GM21526 (cell line): ENCODE measurements at regions not wholly inside any gene's neighbourhood (a gene's known extent, or its start where the extent isn't known, plus 50 kb on each side); places are given as distances from the start of the nearest gene placed in this dataset.
"Not testable (repeated sequence)": the region's sequence is repeated elsewhere in the genome, so short reads cannot be mapped to it uniquely, and the experiment has no call there.

ENCODE experiments used
- ATAC-seq: cut with Tn5 transposase; IDR thresholded peaks from one replicate; pipeline ENCODE4 v1.9.1; 2021; ENCODE audit warnings: moderate library complexity; ENCODE audit not compliant: unreplicated experiment, low FRiP score

DNA sequence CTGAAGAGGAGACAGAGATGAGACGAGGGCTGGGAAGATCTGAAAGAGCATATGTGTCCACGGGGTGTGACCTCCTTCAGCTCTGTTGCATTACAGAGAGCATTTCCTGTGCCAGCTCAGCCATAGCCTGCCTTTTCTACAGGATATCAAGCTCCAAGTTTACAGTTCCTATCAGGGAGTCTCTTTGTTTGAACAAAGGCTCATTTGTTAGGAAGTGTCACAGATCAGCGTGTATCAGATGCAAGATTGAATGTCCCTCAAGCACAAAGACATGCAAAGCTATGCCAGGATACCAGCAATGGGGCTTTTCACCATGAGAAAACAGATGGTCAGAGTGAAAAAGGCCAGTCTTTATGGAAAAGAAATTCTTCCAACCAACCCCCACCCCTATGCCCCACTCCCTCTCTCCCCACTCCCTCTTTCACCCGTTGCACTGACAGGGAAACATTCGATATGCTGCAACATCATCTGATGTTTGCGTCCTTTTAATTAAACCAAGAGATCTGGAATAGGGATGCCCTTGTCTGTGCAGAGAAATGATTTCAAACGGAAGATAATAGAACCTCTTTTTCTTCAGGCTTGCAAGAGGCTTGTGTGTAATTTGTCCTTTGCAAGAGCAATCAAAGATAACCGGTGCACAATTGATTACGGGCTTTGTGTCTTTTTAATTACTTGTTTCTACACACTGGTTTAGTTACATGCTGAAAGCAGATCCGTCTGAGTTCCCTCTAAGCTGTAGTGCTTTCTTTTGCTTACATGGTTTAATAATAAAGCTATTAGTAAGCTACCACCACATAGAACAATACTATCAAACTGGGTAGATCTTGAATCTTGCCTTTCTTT, 263.1 kb upstream of the RGMB start:
- no peak for ATAC-seq

- no peak for ATAC-seq
Measured at GRCh38 chr5:98513380-98513779, 260.1 kb upstream of the RGMB start.

DNA sequence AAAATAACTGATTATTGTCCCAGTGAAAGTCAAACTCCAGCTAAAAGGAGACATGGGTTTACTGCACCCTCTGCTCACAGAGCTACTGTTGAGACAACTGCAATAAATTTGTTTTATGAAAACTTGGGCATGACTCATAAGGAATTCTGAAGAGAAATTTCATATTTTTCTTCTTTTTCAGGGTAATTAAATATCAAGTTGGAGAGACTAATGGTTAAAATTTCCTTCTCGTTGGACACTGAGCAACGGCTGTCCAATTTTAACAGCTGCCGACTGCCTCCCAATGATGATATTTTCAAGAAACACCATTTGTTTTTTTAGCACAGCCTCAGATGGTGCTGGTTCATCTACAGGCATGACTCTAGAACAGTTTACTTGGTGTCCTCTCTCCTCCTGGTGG, 259.2 kb upstream of the RGMB start:
- no peak for ATAC-seq

- ATAC-seq = no peak
Measured at GRCh38 chr5:98516701-98517100, 256.8 kb upstream of the RGMB start.

GRCh38 chr5:98517560-98518366, 255.7 kb upstream of the RGMB start:
- ATAC-seq = no peak

GRCh38 chr5:98518754-98519153, 254.7 kb upstream of the RGMB start:
- no peak for ATAC-seq

DNA sequence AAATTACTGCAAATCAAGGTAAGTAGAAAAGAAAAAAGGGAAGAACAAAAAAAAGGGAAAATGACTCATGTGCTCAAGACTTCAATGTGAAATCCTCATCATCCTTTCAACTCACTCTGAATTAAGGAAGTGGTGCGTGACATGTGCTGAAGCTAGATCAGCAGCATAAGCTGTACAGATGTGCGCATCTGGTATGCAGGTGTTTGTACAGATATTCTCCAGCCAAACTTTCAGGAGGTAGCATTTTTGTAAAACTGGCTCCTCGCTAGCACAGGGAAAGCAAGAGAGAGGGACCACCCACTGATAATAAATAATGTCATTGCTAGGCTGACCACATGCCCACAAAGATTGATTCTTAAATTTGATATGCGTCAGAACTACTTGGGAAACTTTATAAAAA, 253.9 kb upstream of the RGMB start:
- no peak for ATAC-seq

- ATAC-seq = no peak
Measured at GRCh38 chr5:98521821-98522220, 251.6 kb upstream of the RGMB start.

- ATAC-seq = no peak
Measured at GRCh38 chr5:98524773-98525172, 248.7 kb upstream of the RGMB start.

DNA sequence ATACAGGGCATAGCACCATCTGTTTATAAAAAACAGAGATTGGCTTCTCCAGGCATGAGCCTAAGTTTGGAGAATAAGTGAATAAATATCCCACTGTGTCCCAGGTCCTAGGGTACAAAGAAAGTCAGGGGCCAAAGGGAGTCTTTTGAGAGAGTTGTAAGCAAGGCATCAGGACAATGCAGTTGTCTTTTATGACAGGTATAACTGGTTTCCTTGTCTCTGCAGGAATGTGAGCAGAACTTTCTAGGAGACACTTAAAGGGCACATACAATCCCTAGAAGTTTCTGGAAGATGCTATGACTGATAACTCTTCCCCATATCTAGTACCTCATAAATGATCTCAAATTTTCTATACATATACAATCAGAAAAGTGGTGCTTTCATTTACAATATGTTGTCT, 245.6 kb upstream of the RGMB start:
- no peak for ATAC-seq

- ATAC-seq = no peak
Measured at GRCh38 chr5:98529321-98529720, 244.1 kb upstream of the RGMB start.

DNA sequence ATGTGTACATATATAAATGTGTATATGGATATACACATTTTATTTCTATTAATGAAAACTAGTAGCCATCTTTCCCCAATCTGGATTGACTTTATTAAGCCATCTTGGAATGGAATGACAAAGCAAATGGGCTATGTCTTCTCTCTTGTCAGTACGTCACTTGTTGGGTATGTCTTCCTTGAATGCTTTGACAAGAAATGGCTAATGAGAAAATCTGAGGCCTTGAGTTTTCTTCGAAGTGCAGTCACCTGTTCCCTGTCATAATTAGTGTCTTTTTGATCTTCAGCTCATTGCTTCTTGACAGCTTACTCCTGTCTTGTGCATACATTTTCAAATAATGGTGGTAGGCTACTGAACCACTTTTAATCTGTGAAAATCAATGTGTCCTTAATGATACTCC, 243.2 kb upstream of the RGMB start:
- ATAC-seq = no peak

DNA sequence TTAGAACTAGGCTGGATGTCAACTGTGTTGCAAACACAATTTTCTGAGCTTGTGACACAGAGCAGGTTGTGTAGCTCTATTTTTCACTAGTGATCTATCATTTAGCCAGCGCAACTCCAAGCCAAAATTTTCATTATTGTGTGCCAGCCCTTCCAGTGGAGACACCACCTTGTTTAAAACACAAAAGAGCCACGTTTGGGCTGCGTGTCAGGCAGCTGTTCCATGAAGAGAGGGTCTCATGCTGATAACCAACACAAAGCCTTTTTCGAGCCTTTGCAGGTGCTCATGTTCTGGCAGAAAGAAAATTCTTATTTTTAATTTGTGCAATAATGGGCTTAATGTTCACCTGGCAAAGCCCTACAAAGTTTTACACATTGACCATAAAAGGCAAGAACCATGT, 237.6 kb upstream of the RGMB start:
- ATAC-seq = no peak

- no peak for ATAC-seq
Measured at GRCh38 chr5:98540056-98540455, 233.4 kb upstream of the RGMB start.

DNA sequence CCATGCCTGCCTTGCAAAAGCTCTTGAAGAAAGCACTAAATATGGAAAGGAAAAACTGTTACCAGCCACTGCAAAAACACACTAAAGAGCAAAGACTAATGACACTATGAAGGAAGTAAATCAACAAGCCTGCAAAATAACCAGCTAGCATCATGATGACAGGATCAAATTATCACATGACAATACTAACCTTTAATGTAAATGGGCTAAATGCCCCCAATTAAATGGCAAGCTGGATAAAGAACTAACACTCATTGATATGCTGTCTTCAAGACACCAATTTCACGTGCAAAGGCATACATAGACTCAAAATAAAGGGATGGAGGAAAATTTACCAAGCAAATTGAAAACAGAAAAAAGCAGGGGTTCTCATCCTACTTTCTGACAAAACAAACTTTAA, 231.8 kb upstream of the RGMB start:
- no peak for ATAC-seq

GRCh38 chr5:98543490-98543889, 230.0 kb upstream of the RGMB start:
- ATAC-seq = no peak

- ATAC-seq = not testable (repeated sequence)
Measured at GRCh38 chr5:98546924-98547323, 226.5 kb upstream of the RGMB start.

DNA sequence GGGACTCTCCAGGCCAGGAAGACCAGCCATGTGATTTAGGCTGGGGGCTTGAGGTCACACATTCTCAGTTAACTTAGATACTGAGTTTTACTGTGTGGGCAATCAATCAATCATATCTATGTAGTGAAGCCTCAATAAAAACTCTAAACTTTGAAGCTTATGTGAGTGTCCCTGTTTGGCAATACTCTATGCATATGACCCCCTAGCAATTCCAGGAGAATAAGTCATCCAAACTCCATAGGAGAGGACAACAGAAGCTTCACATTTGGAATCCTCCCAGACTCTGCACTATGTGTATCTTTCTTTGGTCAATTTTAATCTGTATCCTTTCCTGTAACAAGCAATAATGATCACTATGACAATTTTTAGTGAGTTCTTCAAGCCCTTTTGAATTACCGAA, 216.8 kb upstream of the RGMB start:
- no peak for ATAC-seq

DNA sequence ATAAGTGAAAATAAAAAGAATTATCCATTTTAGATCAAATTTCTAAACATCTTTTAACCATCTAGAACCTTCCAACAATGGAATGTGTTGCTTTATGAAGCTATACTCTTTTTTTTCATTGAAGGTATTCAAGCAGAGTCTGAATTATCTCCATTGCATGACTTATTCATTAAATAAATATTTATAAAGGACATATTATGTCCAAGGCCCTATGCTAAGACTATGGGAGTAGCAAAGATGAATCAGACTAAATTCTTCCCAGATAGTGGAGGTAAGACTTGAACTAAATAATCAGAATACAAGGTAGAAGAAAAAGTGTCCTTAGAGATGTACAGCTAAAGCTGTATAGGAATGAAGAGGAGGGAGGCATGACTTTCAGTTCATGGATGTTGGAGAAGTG, 215.5 kb upstream of the RGMB start:
- ATAC-seq = no peak

DNA sequence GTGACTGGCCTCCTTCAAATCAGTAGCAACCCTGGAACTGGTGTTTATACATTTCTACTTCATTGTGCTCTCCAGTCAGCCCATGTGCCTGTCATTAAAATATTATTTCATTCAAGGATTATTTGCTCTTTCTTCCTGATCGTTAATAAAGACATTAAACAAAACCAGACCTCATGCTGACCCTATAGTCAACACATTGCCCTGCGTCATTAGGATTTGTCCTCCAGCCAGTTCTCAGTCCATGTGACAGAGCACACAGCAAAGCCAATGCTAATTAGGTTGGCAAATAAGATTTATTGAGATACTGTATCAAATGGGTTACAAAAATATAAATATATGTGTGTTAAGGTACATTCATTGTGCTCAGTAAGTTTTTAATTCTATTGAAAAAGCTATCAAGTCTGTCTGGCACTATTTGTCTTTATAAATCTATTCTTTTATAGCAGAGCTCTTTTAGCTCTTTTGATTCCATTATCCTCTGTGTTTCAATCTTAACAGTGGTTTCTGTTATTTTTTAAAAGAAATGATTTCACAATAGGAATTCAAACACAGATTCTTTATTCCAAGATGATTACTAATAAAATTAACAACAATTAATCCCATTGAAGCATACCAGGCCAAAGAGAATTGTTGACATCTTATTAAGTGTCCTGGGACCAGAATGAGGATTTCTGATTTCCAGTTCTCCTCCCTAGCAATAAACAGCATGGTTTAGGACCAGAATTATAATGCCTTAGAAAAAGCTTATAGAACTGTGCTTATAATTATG, 209.4 kb upstream of the RGMB start:
- no peak for ATAC-seq

- ATAC-seq = no peak
Measured at GRCh38 chr5:98564836-98565235, 208.6 kb upstream of the RGMB start.
